PC-3 (cell line): ENCODE measurements at regions not wholly inside any gene's neighbourhood (a gene's known extent, or its start where the extent isn't known, plus 50 kb on each side); places are given as distances from the start of the nearest gene placed in this dataset.

ENCODE experiments used
- CTCF ChIP-seq: fragments of 300-600 bp; sonication (generic); conservative IDR thresholded peaks from 2 replicates; pipeline ENCODE4 v1.5.1; 2017; ENCODE audit warnings: antibody characterized with exemption, low read depth, mild to moderate bottlenecking, low read length
- EZH2 ChIP-seq: fragments of 300-600 bp; sonication (generic); IDR thresholded peaks from one replicate; pipeline ENCODE4 v1.6.1; 2017; ENCODE audit warnings: antibody characterized with exemption, mild to moderate bottlenecking, low read length; ENCODE audit not compliant: unreplicated experiment
- EZH2phosphoT487 ChIP-seq: fragments of 300-600 bp; sonication (generic); IDR thresholded peaks from 2 replicates; pipeline ENCODE4 v1.6.1; 2018; ENCODE audit warnings: mild to moderate bottlenecking, antibody characterized with exemption, low read length, borderline replicate concordance

- TF ChIP-seq CTCF, result no peak
- no peak for TF ChIP-seq EZH2
- TF ChIP-seq EZH2phosphoT487, result no peak
Observed at GRCh38 chr4:126495163-126495752, 1137.5 kb upstream of the INTU start.
